Keratinocyte (primary cell): ENCODE measurements at regions not wholly inside any gene's neighbourhood (a gene's known extent, or its start where the extent isn't known, plus 50 kb on each side); places are given as distances from the start of the nearest gene placed in this dataset.

Experiments used
- DNase-seq: peaks from one replicate; pipeline ENCODE4 v3.0.0-alpha.2; 2011; ENCODE audit warnings: low read depth, missing footprints, low spot score
- FAIRE-seq: peaks from 2 replicates; lab custom pipeline; 2011; peaks lifted over from hg19 to GRCh38; lab: Jason Lieb, UNC
- H2AFZ ChIP-seq: 2 replicates; pipeline ENCODE4 v1.6.0; 2012; ENCODE audit warnings: low read length, control low read depth, inconsistent platforms; ENCODE audit not compliant: control insufficient read depth
- H3K27ac ChIP-seq: 2 replicates; pipeline ENCODE4 v1.5.1; 2011; ENCODE audit warnings: low read length; ENCODE audit not compliant: control insufficient read depth, insufficient read depth
- H3K27me3 ChIP-seq: 3 replicates; pipeline ENCODE4 v1.6.0; 2011; ENCODE audit warnings: low read length; ENCODE audit not compliant: control insufficient read depth, insufficient read depth; ENCODE audit errors: extremely low read depth
- H3K36me3 ChIP-seq, 2 experiments: 2 replicates in 1 of 2; 3 replicates in 1 of 2; pipeline ENCODE4 v1.5.1; 2011; ENCODE audit warnings: low read length in 2 of 2, mild to moderate bottlenecking in 1 of 2; ENCODE audit not compliant: control insufficient read depth in 2 of 2, insufficient read depth in 2 of 2; ENCODE audit errors: extremely low read depth in 1 of 2
- H3K4me1 ChIP-seq: 3 replicates; pipeline ENCODE4 v1.5.1; 2011; ENCODE audit warnings: low read length; ENCODE audit not compliant: control insufficient read depth, insufficient read depth; ENCODE audit errors: extremely low read depth
- H3K4me2 ChIP-seq: 3 replicates; pipeline ENCODE4 v1.6.0; 2011; ENCODE audit warnings: low read depth, low read length; ENCODE audit not compliant: control insufficient read depth, insufficient read depth; ENCODE audit errors: extremely low read depth
- H3K4me3 ChIP-seq, 3 experiments: fragments of 200-600 bp in 1 of 3; sonication (generic) in 1 of 3; 2 replicates in 2 of 3; 3 replicates in 1 of 3; pipeline ENCODE4 v1.5.1; 2011 to 2016; ENCODE audit warnings: low read length in 3 of 3, mild to moderate bottlenecking in 3 of 3, control low read depth in 2 of 3, inconsistent platforms in 1 of 3, low read depth in 1 of 3, mixed read lengths in 1 of 3, mixed run types in 1 of 3, moderate library complexity in 1 of 3; ENCODE audit not compliant: control insufficient read depth in 2 of 3, insufficient read depth in 2 of 3; ENCODE audit errors: extremely low read depth in 1 of 3
- H3K79me2 ChIP-seq: 2 replicates; pipeline ENCODE4 v1.6.0; 2012; ENCODE audit warnings: low read length; ENCODE audit not compliant: control insufficient read depth, insufficient read depth
- H3K9ac ChIP-seq: 3 replicates; pipeline ENCODE4 v1.6.0; 2011; ENCODE audit warnings: low read length; ENCODE audit not compliant: control insufficient read depth, insufficient read depth; ENCODE audit errors: extremely low read depth
- H3K9me1 ChIP-seq: 3 replicates; pipeline ENCODE4 v1.6.0; 2011; ENCODE audit warnings: low read length; ENCODE audit not compliant: control insufficient read depth, insufficient read depth; ENCODE audit errors: extremely low read depth
- H3K9me3 ChIP-seq: 2 replicates; pipeline ENCODE4 v1.5.1; 2012; ENCODE audit warnings: low read depth, low read length; ENCODE audit not compliant: control insufficient read depth
- H4K20me1 ChIP-seq: 3 replicates; pipeline ENCODE4 v1.6.0; 2011; ENCODE audit warnings: low read length; ENCODE audit not compliant: control insufficient read depth, insufficient read depth; ENCODE audit errors: extremely low read depth
- EZH2 ChIP-seq: IDR thresholded peaks from one replicate; pipeline ENCODE4 v1.6.1; 2012; ENCODE audit warnings: inconsistent platforms, mild to moderate bottlenecking, low read length, moderate library complexity
- dilution Hi-C: fragments of 300-500 bp; cut with MboI; formaldehyde crosslinking; loops from one replicate; pipeline ENCODE4 v1.7.0; 2020; ENCODE audit warnings: low sequenced_read_pairs; ENCODE audit not compliant: extremely low pct_ligation_motif_present
- TF ChIP-seq, protein P1 (sequence below), 3 experiments: IDR thresholded peaks in 1 of 3; conservative IDR thresholded peaks in 1 of 3; optimal IDR thresholded peaks in 1 of 3; 2 replicates in 2 of 3; 3 replicates in 1 of 3; pipeline versions ENCODE3 to v1.5.1; 2011; ENCODE audit warnings: low read length in 3 of 3, mild to moderate bottlenecking in 3 of 3, moderate library complexity in 2 of 3, control low read depth in 1 of 3, inconsistent platforms in 1 of 3; ENCODE audit not compliant: insufficient read depth in 2 of 3; ENCODE audit errors: extremely low read depth in 1 of 3

DNA sequence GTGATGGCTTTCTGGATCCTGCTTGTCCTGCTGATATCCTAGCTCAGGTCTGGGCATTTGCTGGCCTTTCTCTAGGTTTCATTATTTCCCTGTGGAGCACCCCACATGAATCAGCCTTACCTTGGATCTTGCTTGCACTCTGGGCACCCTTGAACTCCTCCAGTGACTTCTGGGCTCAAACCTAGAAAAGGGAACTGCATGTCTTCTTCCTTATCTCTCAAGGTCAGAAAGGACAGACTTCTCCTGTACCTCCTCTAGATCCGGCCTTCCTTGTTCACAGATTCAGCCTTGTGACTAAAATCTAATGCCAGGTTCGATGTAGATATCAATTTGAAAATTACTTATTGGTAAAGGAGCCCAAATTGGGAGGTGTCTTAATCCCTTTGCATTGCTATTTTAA is 267.9 kb downstream of the PARP8 start:
- Histone ChIP-seq H3K27ac (no peak overlapping the region), H3K9me1 (no peaks in the 10 kb centered on the region), H3K4me3 (no peak overlapping the region), H3K4me2 (no peak overlapping the region), H3K79me2 (no peaks in the 10 kb centered on the region), H2AFZ (no peak overlapping the region), H4K20me1 (no peaks in the 10 kb centered on the region), H3K9me3 (no peaks in the 10 kb centered on the region), H3K9ac (no peak overlapping the region), H3K27me3 (no peaks in the 10 kb centered on the region), H3K4me1 (no peaks in the 10 kb centered on the region), H3K36me3 (no peaks in the 10 kb centered on the region)
- DNase-seq (no peak), FAIRE-seq (no peak)
- dilution Hi-C loops = no loop called here
- no peak for TF ChIP-seq EZH2
- TF ChIP-seq, protein P1, sequence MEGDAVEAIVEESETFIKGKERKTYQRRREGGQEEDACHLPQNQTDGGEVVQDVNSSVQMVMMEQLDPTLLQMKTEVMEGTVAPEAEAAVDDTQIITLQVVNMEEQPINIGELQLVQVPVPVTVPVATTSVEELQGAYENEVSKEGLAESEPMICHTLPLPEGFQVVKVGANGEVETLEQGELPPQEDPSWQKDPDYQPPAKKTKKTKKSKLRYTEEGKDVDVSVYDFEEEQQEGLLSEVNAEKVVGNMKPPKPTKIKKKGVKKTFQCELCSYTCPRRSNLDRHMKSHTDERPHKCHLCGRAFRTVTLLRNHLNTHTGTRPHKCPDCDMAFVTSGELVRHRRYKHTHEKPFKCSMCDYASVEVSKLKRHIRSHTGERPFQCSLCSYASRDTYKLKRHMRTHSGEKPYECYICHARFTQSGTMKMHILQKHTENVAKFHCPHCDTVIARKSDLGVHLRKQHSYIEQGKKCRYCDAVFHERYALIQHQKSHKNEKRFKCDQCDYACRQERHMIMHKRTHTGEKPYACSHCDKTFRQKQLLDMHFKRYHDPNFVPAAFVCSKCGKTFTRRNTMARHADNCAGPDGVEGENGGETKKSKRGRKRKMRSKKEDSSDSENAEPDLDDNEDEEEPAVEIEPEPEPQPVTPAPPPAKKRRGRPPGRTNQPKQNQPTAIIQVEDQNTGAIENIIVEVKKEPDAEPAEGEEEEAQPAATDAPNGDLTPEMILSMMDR (optimal IDR thresholded peaks at IDR 0.05 in 1 of 3, IDR thresholded peaks at IDR 0.05 in 1 of 3, conservative IDR thresholded peaks at IDR 0.05 in 1 of 3; ENCODE audit: extremely low read depth in 1 of 3, insufficient read depth in 2 of 3, low read length in 3 of 3) = no peak

DNA sequence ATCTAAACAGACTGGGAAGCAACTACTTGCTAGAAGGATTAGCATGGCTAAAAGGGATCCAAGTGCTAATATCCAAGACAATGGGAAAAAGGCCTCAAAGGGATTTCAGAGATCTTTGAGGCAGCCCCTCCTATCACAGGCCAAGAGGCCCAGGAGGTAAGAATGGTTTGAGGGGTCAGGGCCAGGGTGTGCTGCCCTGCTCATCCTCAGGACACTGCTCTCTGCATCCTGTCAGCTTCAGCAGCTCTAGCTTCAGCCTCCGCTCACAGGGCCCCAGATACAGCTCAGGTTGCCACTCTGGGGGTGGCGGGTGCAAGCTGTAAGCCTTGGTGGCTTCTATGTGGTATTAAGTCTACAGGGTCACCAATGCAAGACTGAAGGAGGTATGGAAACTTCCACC is 278.7 kb downstream of the PARP8 start:
- Histone ChIP-seq H3K27ac (no peak overlapping the region), H3K4me2 (no peak overlapping the region), H3K4me1 (no peaks in the 10 kb centered on the region), H3K27me3 (no peaks in the 10 kb centered on the region), H3K9me1 (no peaks in the 10 kb centered on the region), H3K36me3 (no peaks in the 10 kb centered on the region), H3K9me3 (no peaks in the 10 kb centered on the region), H4K20me1 (no peaks in the 10 kb centered on the region), H2AFZ (no peak overlapping the region), H3K79me2 (no peaks in the 10 kb centered on the region), H3K9ac (no peak overlapping the region), H3K4me3 (no peak overlapping the region)
- dilution Hi-C loops = no loop called here
- FAIRE-seq (no peak), DNase-seq (no peak)
- TF ChIP-seq, protein P1 (optimal IDR thresholded peaks at IDR 0.05 in 1 of 3, IDR thresholded peaks at IDR 0.05 in 1 of 3, conservative IDR thresholded peaks at IDR 0.05 in 1 of 3; ENCODE audit: extremely low read depth in 1 of 3, insufficient read depth in 2 of 3, low read length in 3 of 3) = no peak
